Sciatic nerve (tissue), 2 donors: ENCODE measurements at regions not wholly inside any gene's neighbourhood (a gene's known extent, or its start where the extent isn't known, plus 50 kb on each side); places are given as distances from the start of the nearest gene placed in this dataset.
"Not testable (repeated sequence)": the region's sequence is repeated elsewhere in the genome, so short reads cannot be mapped to it uniquely, and the experiment has no call there.

Experiments used
- ATAC-seq: fragments of 200-7000 bp; cut with Tn5 transposase; one replicate; pipeline ENCODE4 v1.9.1; 2020; ENCODE audit warnings: mild to moderate bottlenecking, moderate library complexity
- DNase-seq: peaks from one replicate; pipeline ENCODE4 v3.0.0-alpha.2; 2020; ENCODE audit warnings: low spot score
- intact Hi-C: fragments of 100-400 bp; cut with DNase I; formaldehyde crosslinking; loops from one replicate; pipeline ENCODE4 v1.14.2; 2022
- donor health status: DM: no; HTN: no; CAD: no.
- donor health status: DM: no; HTN: no; CAD: no.

DNA sequence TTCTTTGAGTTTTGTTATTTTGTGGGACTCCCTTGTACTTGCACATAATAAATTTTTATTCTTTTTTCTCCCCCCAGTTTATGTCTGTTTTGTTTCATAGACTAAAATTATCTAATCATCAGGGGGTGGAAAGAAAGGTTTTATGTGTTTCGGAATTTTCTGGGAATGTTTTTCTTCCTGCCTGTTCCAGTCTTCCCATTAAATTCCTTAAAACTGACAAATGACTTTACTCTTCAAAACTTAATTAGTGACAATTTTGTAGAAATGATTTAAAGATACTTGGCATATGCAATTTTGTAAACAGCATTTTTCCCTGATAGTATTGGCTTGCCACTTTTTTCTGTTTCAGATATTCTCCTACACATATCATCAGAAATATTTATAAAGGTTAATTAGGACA, 1813.4 kb downstream of the PCDH9 start:
- DNase-seq (no peak), ATAC-seq (no peak)
- intact Hi-C loops, result no loop called here

- ATAC-seq (no peak), DNase-seq (no peak)
- intact Hi-C loops, result no loop called here
Observed at GRCh38 chr13:65414187-65414586, 1815.9 kb downstream of the PCDH9 start.

DNA sequence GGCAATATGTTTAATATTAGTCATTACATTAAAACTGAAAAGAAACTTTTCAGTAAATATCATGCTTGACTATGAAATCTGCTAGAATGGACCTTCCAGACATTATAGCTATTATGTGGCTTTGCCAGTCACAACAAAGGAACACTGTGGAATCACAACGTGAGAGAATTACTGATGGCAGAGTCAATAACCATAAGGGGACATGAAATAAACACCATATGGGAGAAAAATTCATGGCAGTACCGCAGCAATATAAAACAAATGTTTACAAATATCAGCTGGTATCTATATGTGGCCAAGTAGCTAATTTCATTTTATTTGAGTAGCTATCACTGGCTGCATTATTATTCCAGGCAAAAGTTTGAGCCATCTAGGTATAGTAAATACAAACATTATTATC, 1818.6 kb downstream of the PCDH9 start:
- ATAC-seq, result no peak
- intact Hi-C loops, result no loop called here

GRCh38 chr13:65410791-65411190, 1819.3 kb downstream of the PCDH9 start:
- DNase-seq (no peak), ATAC-seq (no peak)
- intact Hi-C loops, result no loop called here

More for the DNA sequence above, 1818.6 kb downstream of the PCDH9 start:
- no peak for DNase-seq

- DNase-seq (no peak), ATAC-seq (no peak)
- intact Hi-C loops, result no loop called here
Observed at GRCh38 chr13:65401315-65401714, 1828.8 kb downstream of the PCDH9 start.

DNA sequence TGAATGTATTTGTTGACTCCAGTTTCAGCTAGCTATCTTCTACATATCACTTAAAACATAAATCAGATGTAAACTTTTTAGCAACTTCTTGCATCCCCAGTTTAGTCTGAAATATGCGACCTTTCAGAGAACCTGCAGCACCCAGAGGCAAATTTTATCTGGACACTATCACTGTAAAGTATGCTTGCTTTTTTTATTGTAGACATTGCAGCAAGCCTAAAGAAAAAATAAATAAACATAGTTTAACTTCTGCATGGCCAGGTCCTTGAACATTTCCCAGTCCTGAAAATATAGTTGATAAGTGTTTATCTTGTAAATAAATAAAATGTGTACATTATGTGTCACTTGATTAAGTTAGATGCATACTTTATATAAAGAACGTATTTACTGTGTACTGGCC, 1829.4 kb downstream of the PCDH9 start:
- no peak for ATAC-seq
- DNase-seq, result no peak
- intact Hi-C loops, result no loop called here

DNA sequence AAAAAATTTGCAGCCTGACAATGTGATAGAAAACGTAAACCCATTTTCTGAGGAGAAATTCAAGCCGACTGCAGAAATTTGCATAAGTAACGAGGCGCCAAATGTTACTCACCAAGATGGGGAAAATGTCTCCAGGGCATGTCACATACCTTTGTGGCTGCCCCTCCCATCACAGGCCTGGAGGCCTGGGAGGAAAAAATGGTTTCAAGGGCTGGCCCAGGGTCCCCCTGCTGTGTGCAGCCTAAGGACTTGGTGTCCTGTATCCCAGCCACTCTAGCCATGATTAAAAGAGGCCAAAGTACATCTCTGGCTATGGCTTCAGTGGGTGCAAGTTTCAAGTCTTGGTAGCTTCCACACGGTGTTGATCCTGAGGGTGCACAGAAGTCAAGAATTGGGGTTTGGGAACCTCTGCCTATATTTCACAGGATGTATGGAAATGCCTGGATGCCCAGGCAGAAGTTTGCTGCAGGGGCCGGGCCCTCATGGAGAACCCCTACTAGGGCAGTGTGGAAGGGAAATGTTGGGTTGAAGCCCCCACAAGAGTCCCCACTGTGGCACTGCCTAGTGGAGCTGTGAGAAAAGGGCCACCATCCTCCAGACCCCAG, 1842.3 kb downstream of the PCDH9 start:
- intact Hi-C loops, result no loop called here
- DNase-seq (no peak), ATAC-seq (no peak)

DNA sequence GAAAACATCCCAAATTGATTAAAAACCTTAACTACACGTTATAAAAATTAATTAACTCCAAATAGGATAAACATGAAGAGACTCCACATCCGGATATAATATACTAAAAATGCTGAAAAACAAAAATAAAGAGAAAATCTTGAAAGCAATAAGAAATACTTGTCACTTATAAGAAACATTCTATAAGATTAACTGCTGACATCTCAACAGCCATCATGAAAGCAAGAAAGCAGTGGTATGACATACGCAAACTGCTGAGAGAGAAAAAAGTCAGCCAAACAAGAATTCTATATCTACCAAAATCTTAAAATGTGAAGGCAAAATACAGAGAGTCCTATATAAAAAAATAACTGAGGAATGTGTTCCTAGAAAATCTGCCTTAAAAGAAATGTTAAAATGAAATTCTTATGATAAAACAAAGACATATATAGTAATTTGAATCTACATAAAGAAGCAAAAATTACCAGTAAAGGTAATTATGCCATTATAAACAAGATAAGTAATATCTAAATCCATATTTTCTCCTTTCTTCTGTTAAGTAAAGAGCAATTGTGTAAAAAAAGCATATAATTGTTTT, 1851.1 kb downstream of the PCDH9 start:
- DNase-seq, result no peak
- intact Hi-C loops, result no loop called here

GRCh38 chr13:65378484-65378883, 1851.7 kb downstream of the PCDH9 start:
- no peak for DNase-seq
- intact Hi-C loops, result no loop called here
- no peak for ATAC-seq

More for the DNA sequence above, 1851.1 kb downstream of the PCDH9 start:
- ATAC-seq, result no peak

DNA sequence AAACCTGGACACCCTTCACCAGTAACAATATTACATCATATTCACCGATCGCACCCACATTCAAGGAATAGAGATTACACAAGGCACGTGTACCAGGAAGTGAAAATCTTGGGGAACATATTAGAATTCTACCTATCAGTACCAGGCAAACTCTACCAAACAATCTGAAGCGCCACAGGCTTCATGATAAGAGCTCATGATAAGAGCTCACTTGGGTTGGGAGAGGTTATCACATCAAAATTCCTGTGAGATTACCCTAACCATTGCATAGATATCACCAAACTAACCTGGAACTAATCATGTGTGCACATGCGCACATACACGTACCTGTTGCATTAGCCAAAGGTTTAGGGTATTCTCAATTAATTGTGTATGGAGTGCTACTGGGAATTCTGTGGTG, 1861.3 kb downstream of the PCDH9 start:
- intact Hi-C loops, result no loop called here
- no peak for DNase-seq
- no peak for ATAC-seq

- DNase-seq (no peak), ATAC-seq (peak; percentile 10)
- intact Hi-C loops, result no loop called here
Observed at GRCh38 chr13:65353951-65354350, 1876.2 kb downstream of the PCDH9 start.

DNA sequence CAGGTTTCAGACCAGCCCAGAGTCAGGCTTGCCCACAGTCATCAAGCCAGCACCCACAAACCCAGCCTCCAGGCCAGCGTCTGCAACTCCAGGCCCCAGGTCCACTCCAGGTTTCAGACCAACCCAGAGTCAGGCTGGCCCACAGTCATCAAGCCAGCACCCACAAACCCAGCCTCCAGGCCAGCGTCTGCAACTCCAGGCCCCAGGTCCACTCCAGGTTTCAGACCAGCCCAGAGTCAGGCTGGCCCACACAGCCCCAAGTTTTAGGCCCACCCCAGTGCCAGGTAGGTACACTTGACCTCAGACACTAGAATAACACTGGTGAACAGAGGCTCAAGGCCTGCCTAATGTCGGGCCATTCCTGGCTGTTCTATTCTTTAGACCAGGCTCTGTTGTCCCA, 1877.0 kb downstream of the PCDH9 start:
- intact Hi-C loops, DNase-seq: not testable (repeated sequence)
- ATAC-seq, result peak; percentile 10

DNA sequence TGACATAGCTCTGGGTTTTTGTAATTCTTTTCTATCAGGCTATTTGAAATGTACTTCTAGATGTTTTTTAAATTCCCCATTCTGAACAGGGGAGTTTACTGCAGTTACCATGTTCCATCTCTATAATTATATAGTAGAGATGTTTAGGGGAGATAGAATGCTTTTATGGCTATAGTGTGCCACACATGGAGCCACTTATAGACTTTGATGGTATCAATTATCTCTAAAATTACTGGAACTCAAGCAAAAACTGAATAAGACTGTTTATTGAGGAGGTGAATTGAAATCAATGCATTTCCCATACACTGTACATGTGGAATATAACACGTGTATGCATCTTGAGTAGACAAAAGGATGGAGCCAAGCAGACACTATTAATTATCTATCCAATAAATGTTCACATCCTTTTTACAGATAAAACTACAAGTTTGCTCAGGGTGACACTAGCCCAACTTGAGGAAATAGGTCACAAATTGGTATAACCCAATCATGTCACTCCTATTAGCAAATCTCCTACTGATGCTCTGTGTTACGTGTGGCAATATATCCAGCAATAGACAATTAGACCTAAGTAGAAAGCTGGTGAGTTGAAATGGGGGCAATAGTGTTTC, 1882.6 kb downstream of the PCDH9 start:
- ATAC-seq (no peak), DNase-seq (no peak)
- intact Hi-C loops, result no loop called here

GRCh38 chr13:65343898-65344663, 1886.1 kb downstream of the PCDH9 start:
- DNase-seq (no peak), ATAC-seq (no peak)
- intact Hi-C loops, result no loop called here

GRCh38 chr13:65342541-65343337, 1887.4 kb downstream of the PCDH9 start:
- DNase-seq (no peak), ATAC-seq (no peak)
- intact Hi-C loops, result no loop called here

- no peak for ATAC-seq
- no peak for DNase-seq
- intact Hi-C loops, result no loop called here
Observed at GRCh38 chr13:65339241-65339640, 1890.9 kb downstream of the PCDH9 start.

- ATAC-seq, result peak; percentile 28
- intact Hi-C loops, result no loop called here
- DNase-seq, result no peak
Observed at GRCh38 chr13:65336916-65337315, 1893.2 kb downstream of the PCDH9 start.

DNA sequence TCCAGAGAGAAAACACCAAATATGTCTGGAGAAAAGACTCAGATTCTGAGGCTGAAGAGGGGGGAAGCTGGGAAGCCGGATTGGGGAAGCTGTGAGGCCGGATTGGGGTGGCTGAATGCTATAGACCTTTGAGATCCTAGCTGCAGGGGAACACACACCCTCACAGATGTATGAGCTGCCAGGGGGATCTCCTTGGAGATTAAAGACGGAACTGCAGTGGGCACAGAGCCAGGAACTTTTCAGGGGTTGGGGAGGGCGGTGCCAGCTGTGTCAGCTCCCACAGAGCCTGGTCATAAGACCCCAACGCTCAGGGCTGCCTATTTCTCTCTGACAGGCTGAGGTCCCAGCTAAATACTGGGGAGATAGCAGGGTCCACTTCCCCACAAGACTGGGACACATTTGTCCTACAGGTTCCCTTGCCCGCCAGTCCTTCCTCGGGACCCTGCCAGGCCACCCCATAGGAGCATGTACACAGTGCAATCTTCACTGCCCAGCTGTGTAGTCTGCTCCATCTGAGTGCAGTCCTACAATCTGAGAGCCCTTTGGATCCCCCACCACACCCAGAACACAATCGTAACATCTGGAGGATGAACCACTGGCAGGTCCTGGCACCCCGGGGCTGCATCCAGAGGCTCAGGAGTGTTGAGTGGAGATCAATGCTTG, 1893.9 kb downstream of the PCDH9 start:
- DNase-seq, result no peak
- ATAC-seq, result no peak

DNA sequence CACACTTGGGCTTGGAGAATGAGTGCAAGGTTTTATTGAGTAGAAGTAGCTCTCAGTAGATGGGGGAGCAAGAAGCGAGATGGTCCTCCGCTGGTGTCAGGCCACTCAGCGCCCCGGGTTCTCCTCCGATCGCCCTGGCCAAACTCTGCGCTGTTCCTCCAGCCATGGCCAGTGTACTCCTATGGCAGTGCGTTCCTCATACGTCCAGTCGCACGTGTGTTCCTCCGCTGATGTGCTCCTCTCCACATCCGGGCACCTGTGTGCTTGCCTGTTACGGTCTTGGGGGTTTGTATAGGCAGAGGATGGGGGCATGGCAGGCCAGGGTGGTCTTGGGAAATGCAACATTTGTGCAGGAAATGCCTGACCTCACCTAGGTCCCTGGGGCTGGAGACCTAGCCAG, 1899.4 kb downstream of the PCDH9 start:
- DNase-seq (no peak), ATAC-seq (no peak)
- intact Hi-C loops, result no loop called here

More for the DNA sequence above, 1893.9 kb downstream of the PCDH9 start:
- intact Hi-C loops, result no loop called here
